ENCODE measurements at regions not wholly inside any gene's neighbourhood (a gene's known extent, or its start where the extent isn't known, plus 50 kb on each side); places are given as distances from the start of the nearest gene placed in this dataset.

DNA sequence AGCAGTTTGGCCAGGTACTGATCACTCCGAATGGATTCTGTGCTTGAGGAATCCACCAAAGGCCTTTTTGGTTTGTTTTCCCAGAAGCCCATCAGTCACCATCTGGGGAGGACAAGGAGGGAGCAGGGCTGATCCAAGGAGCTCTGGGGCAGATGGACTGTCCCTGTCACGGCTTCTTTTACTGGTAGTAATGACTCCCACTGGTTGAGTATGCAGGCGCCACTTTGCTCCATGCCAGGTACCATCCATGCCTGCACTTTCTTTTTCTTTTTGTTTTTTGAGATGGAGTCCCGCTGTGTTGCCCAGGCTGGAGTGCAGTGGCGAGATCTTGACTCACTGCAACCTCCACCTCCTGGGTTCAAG is 101.7 kb downstream of the UBIAD1 start:
- peaks cover 0 to 27% (median under 1%) of the 10 kb centered on the region in 9 donors for H3K27me3 ChIP-seq
- TF ChIP-seq, protein P1, sequence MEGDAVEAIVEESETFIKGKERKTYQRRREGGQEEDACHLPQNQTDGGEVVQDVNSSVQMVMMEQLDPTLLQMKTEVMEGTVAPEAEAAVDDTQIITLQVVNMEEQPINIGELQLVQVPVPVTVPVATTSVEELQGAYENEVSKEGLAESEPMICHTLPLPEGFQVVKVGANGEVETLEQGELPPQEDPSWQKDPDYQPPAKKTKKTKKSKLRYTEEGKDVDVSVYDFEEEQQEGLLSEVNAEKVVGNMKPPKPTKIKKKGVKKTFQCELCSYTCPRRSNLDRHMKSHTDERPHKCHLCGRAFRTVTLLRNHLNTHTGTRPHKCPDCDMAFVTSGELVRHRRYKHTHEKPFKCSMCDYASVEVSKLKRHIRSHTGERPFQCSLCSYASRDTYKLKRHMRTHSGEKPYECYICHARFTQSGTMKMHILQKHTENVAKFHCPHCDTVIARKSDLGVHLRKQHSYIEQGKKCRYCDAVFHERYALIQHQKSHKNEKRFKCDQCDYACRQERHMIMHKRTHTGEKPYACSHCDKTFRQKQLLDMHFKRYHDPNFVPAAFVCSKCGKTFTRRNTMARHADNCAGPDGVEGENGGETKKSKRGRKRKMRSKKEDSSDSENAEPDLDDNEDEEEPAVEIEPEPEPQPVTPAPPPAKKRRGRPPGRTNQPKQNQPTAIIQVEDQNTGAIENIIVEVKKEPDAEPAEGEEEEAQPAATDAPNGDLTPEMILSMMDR (IDR thresholded peaks at IDR 0.05): no peak
- TF ChIP-seq POLR2A (IDR thresholded peaks at IDR 0.05): no peak
- WGBS, 4 donors: 75 to 82% (median 79%) methylated on average over 5 of the region's 5 CpGs
- H3K4me3 ChIP-seq: no peak overlapping the region
- intact Hi-C loops (cut with DNase I): no loop called here
- peaks cover 0 to 6% (median 0%) of the 10 kb centered on the region in 12 donors for H3K4me1 ChIP-seq
- no peak overlapping the region for H3K27ac ChIP-seq
- no peaks in the 10 kb centered on the region for H3K36me3 ChIP-seq
- no peaks in the 10 kb centered on the region for H3K9me3 ChIP-seq
- DNase-seq (no peak), ATAC-seq (no peak)

DNA sequence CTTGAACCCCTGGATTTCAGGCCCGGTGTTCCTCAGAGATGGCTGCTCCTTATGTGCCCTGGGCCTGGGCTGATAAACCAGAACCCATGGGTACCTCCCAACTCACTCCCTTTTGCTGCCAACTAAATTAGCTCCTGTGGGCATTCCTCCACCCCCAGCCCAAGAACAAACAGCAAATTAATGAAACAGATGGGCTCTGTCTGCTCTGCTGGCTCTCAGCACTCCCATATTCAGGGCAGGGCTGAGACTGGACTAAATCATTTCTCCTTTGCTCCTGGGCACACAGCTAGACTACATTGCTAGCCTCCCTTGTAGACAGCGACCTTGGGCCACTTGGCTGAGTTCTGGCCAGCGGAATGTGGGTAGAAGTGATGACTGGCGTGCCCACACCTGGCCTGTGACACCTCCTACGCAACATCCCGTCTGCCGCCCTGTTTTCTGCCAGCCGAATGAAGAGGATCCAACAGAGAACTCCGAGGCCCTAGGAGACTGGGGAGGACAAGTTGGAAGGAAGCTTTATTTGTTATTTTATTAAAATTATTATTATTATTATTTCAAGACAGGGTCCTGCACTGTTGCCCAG is 101.9 kb upstream of the DISP3 start:
- no peak for ATAC-seq
- Histone ChIP-seq H3K9me3 (no peaks in the 10 kb centered on the region), H3K27me3 (peaks cover 0 to 29% (median 2%) of the 10 kb centered on the region in 9 donors), H3K4me3 (no peak overlapping the region), H3K27ac (no peak overlapping the region), H3K4me1 (peaks cover 0 to 6% (median 0%) of the 10 kb centered on the region in 12 donors), H3K36me3 (no peaks in the 10 kb centered on the region)
- WGBS, 4 donors: 78 to 92% (median 81%) methylated on average over 8 to 9 of the region's 9 CpGs
- intact Hi-C loops (cut with DNase I): no loop called here
- TF ChIP-seq, protein P1 (IDR thresholded peaks at IDR 0.05): no peak
- no peak for TF ChIP-seq POLR2A (IDR thresholded peaks at IDR 0.05)
- no peak for DNase-seq

DNA sequence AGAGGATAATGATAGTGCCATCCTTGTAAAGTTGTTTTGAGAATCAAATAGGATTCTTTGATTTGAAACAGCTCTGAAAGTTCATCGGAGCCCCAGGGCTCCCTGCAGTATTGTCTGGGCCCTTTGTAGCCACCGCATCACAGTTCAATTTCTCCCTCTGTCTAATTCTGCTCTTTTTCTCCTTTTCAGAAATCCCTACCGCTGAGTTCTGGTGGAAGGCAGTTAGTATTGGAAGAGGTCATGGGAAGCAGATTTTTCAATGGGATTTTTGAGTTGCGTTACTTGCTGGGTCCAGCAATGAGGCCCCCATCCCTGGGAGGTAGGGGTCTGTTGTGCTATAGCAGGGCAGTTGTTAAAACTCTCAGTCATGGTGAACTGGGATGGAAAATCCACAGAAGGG is 101.0 kb upstream of the DISP3 start:
- no peak overlapping the region for H3K4me3 ChIP-seq
- peaks cover 0 to 6% (median 0%) of the 10 kb centered on the region in 12 donors for H3K4me1 ChIP-seq
- H3K9me3 ChIP-seq: no peaks in the 10 kb centered on the region
- peaks cover 0 to 30% (median 2%) of the 10 kb centered on the region in 9 donors for H3K27me3 ChIP-seq
- 86 to 93% (median 88%) methylated on average over 4 of the region's 4 CpGs for WGBS, 4 donors
- H3K36me3 ChIP-seq: no peaks in the 10 kb centered on the region
- H3K27ac ChIP-seq: no peak overlapping the region
- DNase-seq (no peak), ATAC-seq (no peak)
- intact Hi-C loops (cut with DNase I): no loop called here
- TF ChIP-seq, protein P1 (IDR thresholded peaks at IDR 0.05): no peak
- TF ChIP-seq POLR2A (IDR thresholded peaks at IDR 0.05): no peak

DNA sequence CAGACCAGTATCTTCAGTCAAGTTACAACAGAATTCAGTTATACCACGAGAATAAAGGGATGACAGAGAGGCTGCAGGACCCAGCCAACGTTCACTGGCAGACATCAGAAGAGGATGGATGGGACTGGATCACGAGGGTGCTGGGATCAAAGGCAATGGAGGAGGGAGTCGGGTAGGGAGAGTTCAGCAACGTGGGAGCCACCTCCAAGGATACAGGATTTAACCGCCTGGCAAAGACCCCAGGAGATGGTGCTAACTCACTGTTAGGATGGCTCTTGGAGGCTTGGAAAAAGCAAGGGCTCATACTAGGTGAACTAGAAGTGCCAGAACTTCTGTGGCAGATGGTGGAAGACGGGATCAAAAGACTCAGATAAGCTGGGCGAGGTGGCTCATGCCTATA is 99.1 kb upstream of the DISP3 start:
- no peak overlapping the region for H3K27ac ChIP-seq
- DNase-seq (no peak), ATAC-seq (no peak)
- peaks cover 0 to 42% (median 4%) of the 10 kb centered on the region in 9 donors for H3K27me3 ChIP-seq
- 30 to 36% (median 31%) methylated on average over 8 of the region's 8 CpGs for WGBS, 4 donors
- no peak overlapping the region for H3K4me3 ChIP-seq
- TF ChIP-seq, protein P1 (IDR thresholded peaks at IDR 0.05): no peak
- TF ChIP-seq POLR2A (IDR thresholded peaks at IDR 0.05): no peak
- no peaks in the 10 kb centered on the region for H3K9me3 ChIP-seq
- H3K36me3 ChIP-seq: no peaks in the 10 kb centered on the region
- peaks cover 0 to 6% (median 0%) of the 10 kb centered on the region in 12 donors for H3K4me1 ChIP-seq
- intact Hi-C loops (cut with DNase I): no loop called here
